Germinal center (tissue), 1 donor: ENCODE measurements at regions not wholly inside any gene's neighbourhood (a gene's known extent, or its start where the extent isn't known, plus 50 kb on each side); places are given as distances from the start of the nearest gene placed in this dataset.

Experiments
- DNase-seq: peaks from one replicate; pipeline ENCODE4 v3.0.0; 2012; ENCODE audit warnings: mixed read lengths, low spot score

- DNase-seq, result no peak
Observed at GRCh38 chr19:31402529-31403316, 53.5 kb upstream of the TSHZ3 start.

- no peak for DNase-seq
Observed at GRCh38 chr19:31406106-31406505, 56.9 kb upstream of the TSHZ3 start.

GRCh38 chr19:31408460-31409124, 59.4 kb upstream of the TSHZ3 start:
- no peak for DNase-seq

- no peak for DNase-seq
Observed at GRCh38 chr19:31413353-31413752, 64.1 kb upstream of the TSHZ3 start.

- no peak for DNase-seq
Observed at GRCh38 chr19:31415322-31415721, 66.1 kb upstream of the TSHZ3 start.

GRCh38 chr19:31416548-31416947, 67.3 kb upstream of the TSHZ3 start:
- no peak for DNase-seq

GRCh38 chr19:31418055-31418454, 68.8 kb upstream of the TSHZ3 start:
- DNase-seq, result no peak

GRCh38 chr19:31418692-31419430, 69.6 kb upstream of the TSHZ3 start:
- no peak for DNase-seq

GRCh38 chr19:31419871-31420445, 70.7 kb upstream of the TSHZ3 start:
- DNase-seq, result no peak

- DNase-seq, result no peak
Observed at GRCh38 chr19:31421082-31421481, 71.8 kb upstream of the TSHZ3 start.

- DNase-seq, result no peak
Observed at GRCh38 chr19:31421856-31422255, 72.6 kb upstream of the TSHZ3 start.

GRCh38 chr19:31423896-31424295, 74.7 kb upstream of the TSHZ3 start:
- no peak for DNase-seq

GRCh38 chr19:31424861-31425620, 75.8 kb upstream of the TSHZ3 start:
- no peak for DNase-seq

GRCh38 chr19:31427857-31428256, 78.6 kb upstream of the TSHZ3 start:
- no peak for DNase-seq

GRCh38 chr19:31430381-31430780, 81.1 kb upstream of the TSHZ3 start:
- DNase-seq, result no peak

- DNase-seq, result no peak
Observed at GRCh38 chr19:31432201-31432810, 83.1 kb upstream of the TSHZ3 start.

- DNase-seq, result no peak
Observed at GRCh38 chr19:31436121-31436776, 87.0 kb upstream of the TSHZ3 start.

- DNase-seq, result no peak
Observed at GRCh38 chr19:31438401-31439269, 89.4 kb upstream of the TSHZ3 start.

- DNase-seq, result no peak
Observed at GRCh38 chr19:31439270-31439573, 90.0 kb upstream of the TSHZ3 start.

- DNase-seq, result no peak
Observed at GRCh38 chr19:31444931-31445330, 95.7 kb upstream of the TSHZ3 start.
